ENCODE measurements at regions not wholly inside any gene's neighbourhood (a gene's known extent, or its start where the extent isn't known, plus 50 kb on each side); places are given as distances from the start of the nearest gene placed in this dataset.

- TF ChIP-seq CTCF (IDR thresholded peaks at IDR 0.05; ENCODE audit: low read depth, low read length, poor library complexity, severe bottlenecking) (no peak), EZH2phosphoT487 (IDR thresholded peaks at IDR 0.05; ENCODE audit: borderline replicate concordance, low read length) (no peak)
These were observed 1279.3 kb downstream of the BRD1 start for GRCh38 chr22:48548391-48548790.
